Inflammatory macrophage treated with lipopolysaccharide for 4 hours (primary cell): ENCODE measurements at regions not wholly inside any gene's neighbourhood (a gene's known extent, or its start where the extent isn't known, plus 50 kb on each side); places are given as distances from the start of the nearest gene placed in this dataset.
"Not testable (repeated sequence)": the region's sequence is repeated elsewhere in the genome, so short reads cannot be mapped to it uniquely, and the experiment has no call there.

Experiments
- DNase-seq: peaks from one replicate; pipeline ENCODE4 v3.0.0-alpha.2; 2020

- DNase-seq = no peak
Observed at GRCh38 chr2:187875261-187876141, 321.3 kb upstream of the TFPI start.

GRCh38 chr2:187876554-187876953 is 322.3 kb upstream of the TFPI start:
- no peak for DNase-seq

- no peak for DNase-seq
Observed at GRCh38 chr2:187877391-187877790, 323.2 kb upstream of the TFPI start.

- no peak for DNase-seq
Observed at GRCh38 chr2:187878112-187878511, 323.9 kb upstream of the TFPI start.

DNA sequence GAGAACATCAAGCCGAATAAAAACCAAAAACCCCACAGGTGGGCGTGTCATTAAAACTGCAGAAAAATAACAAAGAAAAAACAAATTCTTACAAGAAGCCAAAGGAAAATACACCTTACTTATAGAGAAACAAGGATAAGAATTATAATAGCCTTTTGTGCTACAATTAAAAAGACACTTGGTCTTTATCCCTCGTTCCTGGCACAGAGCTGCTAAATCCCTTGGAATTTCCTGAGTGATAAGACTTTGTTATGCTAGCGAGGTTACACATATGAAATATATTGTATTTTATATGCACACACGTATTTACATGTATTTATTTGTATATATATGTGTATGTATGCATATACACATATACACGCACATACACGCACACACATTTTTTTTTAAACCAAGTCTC is 325.3 kb upstream of the TFPI start:
- DNase-seq = no peak

DNA sequence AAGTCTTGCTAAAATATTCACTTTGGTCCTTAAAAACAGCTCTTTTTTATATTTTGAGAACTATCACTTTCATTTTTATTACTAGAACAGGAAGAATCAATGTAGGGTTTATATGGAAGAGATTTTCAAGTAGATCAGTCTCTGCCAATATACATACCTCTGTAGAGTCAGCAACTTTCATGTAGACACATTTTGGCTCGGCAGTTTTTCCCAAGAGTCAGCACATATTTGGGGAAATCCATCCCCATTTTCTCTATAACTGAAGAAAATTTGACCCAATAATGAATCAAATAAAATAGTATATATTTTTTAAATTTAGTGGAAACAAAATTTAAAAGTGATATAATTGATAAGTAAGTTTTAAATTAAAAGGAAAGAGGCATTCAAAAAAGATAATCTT is 329.8 kb upstream of the TFPI start:
- no peak for DNase-seq

DNA sequence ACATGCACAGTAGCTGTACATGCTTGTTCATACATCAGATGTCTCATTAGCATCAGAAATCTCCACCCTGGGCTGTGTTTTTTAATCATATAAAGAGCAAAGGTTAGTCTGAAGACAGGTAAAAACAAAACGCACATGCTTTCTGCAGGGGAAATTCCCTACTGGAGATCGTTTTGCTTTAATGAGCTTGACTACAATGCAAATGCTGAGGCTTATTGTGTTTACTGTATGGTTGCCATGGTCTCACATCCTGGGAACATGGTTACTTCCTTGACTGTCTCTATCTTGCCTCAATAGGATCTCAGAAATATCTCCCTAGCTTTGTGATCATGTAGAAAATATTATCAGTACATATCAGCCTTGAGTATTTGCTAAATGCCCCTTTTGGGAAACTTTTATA is 336.5 kb upstream of the TFPI start:
- no peak for DNase-seq

GRCh38 chr2:187900021-187900420 is 345.8 kb upstream of the TFPI start:
- DNase-seq = no peak

- DNase-seq = no peak
Observed at GRCh38 chr2:187906021-187906420, 351.8 kb upstream of the TFPI start.

DNA sequence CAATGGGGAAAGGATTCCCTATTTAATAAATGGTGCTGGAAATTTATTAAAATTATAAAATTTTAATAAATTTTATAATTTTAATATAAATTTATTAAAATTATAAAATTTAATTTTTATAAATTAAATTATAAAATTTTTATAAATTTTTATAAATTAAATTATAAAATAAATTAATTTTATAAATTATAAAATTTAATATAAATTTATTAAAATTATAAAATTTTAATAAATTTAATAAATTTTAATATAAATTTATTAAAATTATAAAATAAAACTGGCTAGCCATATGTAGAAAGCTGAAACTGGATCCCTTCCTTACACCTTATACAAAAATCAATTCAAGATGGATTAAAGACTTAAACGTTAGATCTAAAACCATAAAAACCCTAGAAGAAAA is 356.7 kb upstream of the TFPI start:
- DNase-seq = not testable (repeated sequence)

- DNase-seq = no peak
Observed at GRCh38 chr2:187912950-187913349, 358.7 kb upstream of the TFPI start.

DNA sequence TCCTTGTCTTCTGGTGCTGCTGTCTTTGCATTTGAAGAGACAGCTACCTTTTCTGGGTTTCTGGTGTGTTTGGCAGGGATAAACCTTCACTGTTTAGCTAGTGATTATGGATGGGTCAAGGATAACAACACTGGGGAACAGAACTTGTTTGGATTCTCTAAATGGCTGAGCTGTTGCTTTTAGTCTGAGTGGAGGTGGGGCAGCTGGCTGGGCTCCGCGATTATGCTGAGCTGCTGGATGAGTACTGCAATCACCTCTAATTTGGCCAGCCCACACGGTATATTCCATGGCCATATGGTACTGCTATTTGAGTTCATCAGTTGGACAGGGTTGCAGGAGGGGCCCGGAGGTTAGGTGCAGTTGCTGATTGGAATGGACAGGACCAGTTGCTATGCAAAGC is 361.6 kb upstream of the TFPI start:
- no peak for DNase-seq

- no peak for DNase-seq
Observed at GRCh38 chr2:187916799-187917198, 362.6 kb upstream of the TFPI start.

- no peak for DNase-seq
Observed at GRCh38 chr2:187917535-187917934, 363.3 kb upstream of the TFPI start.

DNA sequence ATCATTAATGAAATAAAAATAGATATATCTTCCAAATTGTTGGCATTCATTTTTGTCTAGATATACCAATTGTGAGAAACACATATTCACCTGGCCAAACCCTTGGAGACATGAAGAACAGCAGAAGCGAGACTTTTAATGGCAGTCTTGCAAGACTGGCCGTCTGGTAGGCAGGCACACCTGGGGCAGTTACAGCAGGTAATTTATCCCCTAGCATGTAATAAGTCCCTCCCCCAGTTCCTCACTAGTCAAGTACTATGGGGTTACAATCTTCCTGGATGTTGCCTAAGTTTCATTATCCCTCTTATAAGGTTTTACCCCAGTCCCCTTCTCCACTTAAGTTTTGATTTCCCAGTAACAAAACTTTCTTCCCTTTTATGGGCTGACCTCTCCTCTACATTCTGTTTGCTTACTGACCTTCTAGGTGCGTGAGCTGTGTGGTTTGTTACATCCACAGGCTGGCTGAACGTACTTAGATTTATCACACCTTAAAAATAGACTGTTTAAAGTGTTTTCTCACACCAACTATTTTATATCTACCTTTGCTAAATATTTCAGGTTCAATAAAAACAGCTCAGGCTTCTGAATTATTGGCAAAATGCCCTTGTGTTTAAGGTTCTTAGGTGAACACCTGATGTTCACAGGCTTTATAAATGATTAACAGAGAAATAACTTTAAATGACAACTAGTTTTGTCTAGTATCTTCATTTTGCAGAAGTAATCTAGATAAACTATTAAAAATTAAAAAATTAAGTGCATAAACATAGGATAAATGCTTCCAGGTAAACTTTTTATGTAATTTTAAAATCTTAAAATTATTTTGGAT is 365.0 kb upstream of the TFPI start:
- no peak for DNase-seq

DNA sequence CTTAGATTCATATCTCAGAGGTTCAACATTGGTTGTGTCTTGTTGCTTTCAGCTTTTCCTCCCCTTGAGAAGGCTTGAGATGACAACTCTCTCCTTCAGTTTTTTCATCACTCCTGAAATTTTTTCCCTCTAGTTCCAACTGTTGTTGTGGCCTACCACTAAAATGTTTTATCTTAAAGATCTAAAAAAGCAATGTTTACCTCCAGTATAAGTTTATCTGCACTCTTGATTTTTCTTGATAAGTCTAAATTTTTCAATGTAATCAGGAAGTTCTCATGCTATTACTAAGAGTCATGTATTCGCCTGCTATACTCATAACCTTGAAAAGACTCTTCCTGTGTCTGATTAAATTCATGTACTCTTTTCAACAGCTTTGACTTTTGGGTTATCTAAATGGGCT is 366.3 kb upstream of the TFPI start:
- no peak for DNase-seq

DNA sequence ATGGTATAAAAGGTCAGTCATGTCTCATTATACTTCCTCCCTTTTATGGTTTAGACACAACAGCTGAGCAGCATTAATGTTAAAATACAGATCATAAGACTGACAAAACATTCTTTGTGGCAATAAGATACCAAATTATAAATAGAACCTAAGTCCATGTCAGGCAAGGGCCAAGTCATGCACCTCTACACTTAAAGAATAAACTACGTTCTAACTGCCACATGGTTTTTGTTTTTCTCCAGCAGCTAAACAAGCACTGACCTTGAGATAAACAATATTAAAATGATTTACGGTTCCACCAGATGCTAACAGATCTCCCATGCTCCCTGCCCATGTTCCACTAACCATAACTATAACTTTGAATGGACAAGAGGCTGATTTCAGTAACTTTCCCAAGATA is 368.6 kb upstream of the TFPI start:
- no peak for DNase-seq

- no peak for DNase-seq
Observed at GRCh38 chr2:187924293-187924692, 367.4 kb upstream of the GULP1 start.

- DNase-seq = no peak
Observed at GRCh38 chr2:187934236-187934635, 357.4 kb upstream of the GULP1 start.

DNA sequence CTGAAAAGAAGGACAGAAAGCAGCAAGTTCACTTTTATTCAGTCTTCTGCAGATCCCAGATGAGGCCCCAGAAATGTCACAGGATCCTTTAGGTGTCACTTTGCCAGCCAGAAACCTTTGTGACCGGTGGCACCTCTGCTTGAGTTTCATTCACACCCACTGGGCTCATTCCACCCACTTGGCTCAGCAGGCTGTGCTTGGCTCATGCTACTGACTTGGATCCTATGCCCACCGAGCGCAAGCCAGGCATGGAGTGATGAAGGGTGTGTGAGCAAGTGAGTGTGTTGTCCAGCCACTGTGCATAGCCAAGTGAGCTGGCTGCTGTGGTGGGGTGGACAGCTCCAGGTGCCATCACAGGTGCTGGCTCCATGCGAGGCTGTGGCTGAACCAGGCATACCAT is 357.0 kb upstream of the GULP1 start:
- no peak for DNase-seq

DNA sequence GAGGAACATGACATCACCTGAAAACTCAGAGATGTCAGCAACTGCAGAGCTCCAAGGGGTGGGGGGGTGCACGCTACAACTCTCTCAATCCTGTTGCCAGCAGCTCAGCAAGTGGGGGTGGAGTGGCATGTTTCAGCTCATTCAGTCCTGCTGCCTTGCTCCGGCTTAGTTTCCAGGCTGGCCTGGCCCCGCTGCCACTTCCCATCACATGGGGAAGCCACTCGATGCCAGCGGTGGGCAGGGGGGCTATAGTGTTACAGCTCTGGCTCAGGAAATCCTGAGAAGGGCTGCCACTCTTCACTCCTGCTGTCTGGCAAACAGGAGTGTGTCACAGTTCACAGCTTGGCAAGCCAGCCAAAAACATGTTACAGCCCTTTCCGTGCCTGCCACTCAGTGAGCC is 356.5 kb upstream of the GULP1 start:
- DNase-seq = no peak

GRCh38 chr2:187936228-187936627 is 355.4 kb upstream of the GULP1 start:
- no peak for DNase-seq

DNA sequence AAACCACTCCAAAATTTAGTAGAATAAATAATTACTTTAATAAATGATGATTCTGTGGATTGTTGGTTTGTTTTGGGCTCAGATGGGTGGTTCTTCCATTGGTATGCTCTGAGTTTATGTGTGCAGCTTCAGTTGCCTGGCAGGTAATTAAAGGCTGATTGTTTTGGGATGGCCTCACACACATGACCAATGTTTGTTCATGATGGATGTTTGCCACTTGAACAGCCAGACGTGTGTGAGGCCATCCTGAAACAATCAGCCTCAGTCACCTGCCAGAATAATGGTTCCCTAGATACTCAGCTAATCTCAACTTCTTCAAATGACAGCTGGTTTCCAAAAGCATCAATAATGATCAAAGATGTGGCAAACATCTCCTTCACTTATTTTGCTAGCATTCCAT is 352.5 kb upstream of the GULP1 start:
- no peak for DNase-seq

DNA sequence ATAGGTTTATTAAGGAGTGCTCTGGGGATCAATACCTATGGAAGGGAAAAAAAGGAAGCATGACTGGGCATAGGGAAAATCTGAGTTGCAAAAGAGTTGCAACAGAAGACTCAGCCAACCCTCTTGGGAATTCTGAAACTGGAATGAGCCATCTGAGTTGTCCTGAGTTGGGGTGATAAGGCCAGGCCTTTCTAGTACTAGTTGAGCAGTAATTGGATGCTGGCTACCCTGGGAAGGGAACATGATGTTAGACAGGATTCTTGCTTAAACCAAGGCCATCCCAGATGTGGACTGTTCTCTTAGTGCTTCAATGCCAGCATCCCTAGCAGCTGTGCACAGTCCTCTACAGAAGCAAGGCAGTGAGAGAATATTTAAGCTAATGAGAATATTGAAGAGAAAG is 348.8 kb upstream of the GULP1 start:
- no peak for DNase-seq
